ENCODE measurements at regions not wholly inside any gene's neighbourhood (a gene's known extent, or its start where the extent isn't known, plus 50 kb on each side); places are given as distances from the start of the nearest gene placed in this dataset.

DNA sequence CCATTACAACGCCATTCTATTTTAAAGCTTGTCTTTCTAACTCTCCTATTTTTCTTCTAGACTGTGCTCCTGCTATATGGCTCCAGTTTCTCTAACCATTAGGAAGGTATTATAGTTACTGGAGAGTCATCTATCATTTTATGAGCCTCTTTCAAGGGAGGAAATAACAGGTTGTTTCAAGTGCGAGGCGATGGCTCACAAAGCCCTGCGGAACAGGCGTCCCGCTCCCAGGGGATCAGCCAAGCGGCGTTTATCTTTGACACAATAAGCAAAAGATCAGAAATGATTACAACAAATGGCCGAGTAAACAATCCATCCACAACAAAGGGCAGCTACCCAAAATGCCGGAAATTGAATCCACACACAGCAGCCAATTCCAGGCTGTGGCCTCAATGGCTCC lies 249.5 kb upstream of the POU3F1 start:
- no peak overlapping the region for H3K4me3 Mint-ChIP-seq
- peaks cover 26% of the 10 kb centered on the region for H3K9me3 Mint-ChIP-seq
- CTCF ChIA-PET, result no interaction called here
- POLR2A ChIA-PET, result no interaction called here
- peaks cover 14% of the 10 kb centered on the region for H3K27me3 Mint-ChIP-seq (ENCODE audit: low read depth)
- TF ChIP-seq SP1 (CRISPR knock-in tag; conservative IDR thresholded peaks at IDR 0.05) (no peak), RELA (CRISPR knock-in tag; IDR thresholded peaks at IDR 0.05; ENCODE audit: borderline replicate concordance) (no peak), OVOL2 (CRISPR knock-in tag; IDR thresholded peaks at IDR 0.05; ENCODE audit: borderline replicate concordance) (no peak), MXD4 (CRISPR knock-in tag; IDR thresholded peaks at IDR 0.05; ENCODE audit: borderline replicate concordance) (no peak)
- TF ChIP-seq, protein P1, sequence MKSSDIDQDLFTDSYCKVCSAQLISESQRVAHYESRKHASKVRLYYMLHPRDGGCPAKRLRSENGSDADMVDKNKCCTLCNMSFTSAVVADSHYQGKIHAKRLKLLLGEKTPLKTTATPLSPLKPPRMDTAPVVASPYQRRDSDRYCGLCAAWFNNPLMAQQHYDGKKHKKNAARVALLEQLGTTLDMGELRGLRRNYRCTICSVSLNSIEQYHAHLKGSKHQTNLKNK (CRISPR knock-in tag; IDR thresholded peaks at IDR 0.05), result no peak
- TF ChIP-seq, protein P2, sequence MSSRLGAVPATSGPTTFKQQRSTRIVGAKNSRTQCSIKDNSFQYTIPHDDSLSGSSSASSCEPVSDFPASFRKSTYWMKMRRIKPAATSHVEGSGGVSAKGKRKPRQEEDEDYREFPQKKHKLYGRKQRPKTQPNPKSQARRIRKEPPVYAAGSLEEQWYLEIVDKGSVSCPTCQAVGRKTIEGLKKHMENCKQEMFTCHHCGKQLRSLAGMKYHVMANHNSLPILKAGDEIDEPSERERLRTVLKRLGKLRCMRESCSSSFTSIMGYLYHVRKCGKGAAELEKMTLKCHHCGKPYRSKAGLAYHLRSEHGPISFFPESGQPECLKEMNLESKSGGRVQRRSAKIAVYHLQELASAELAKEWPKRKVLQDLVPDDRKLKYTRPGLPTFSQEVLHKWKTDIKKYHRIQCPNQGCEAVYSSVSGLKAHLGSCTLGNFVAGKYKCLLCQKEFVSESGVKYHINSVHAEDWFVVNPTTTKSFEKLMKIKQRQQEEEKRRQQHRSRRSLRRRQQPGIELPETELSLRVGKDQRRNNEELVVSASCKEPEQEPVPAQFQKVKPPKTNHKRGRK (CRISPR knock-in tag; IDR thresholded peaks at IDR 0.05; ENCODE audit: borderline replicate concordance), result no peak
- TF ChIP-seq, protein P3, sequence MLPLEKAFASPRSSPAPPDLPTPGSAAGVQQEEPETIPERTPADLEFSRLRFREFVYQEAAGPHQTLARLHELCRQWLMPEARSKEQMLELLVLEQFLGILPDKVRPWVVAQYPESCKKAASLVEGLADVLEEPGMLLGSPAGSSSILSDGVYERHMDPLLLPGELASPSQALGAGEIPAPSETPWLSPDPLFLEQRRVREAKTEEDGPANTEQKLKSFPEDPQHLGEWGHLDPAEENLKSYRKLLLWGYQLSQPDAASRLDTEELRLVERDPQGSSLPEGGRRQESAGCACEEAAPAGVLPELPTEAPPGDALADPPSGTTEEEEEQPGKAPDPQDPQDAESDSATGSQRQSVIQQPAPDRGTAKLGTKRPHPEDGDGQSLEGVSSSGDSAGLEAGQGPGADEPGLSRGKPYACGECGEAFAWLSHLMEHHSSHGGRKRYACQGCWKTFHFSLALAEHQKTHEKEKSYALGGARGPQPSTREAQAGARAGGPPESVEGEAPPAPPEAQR (CRISPR knock-in tag; IDR thresholded peaks at IDR 0.05), result no peak
- TF ChIP-seq, protein P4, sequence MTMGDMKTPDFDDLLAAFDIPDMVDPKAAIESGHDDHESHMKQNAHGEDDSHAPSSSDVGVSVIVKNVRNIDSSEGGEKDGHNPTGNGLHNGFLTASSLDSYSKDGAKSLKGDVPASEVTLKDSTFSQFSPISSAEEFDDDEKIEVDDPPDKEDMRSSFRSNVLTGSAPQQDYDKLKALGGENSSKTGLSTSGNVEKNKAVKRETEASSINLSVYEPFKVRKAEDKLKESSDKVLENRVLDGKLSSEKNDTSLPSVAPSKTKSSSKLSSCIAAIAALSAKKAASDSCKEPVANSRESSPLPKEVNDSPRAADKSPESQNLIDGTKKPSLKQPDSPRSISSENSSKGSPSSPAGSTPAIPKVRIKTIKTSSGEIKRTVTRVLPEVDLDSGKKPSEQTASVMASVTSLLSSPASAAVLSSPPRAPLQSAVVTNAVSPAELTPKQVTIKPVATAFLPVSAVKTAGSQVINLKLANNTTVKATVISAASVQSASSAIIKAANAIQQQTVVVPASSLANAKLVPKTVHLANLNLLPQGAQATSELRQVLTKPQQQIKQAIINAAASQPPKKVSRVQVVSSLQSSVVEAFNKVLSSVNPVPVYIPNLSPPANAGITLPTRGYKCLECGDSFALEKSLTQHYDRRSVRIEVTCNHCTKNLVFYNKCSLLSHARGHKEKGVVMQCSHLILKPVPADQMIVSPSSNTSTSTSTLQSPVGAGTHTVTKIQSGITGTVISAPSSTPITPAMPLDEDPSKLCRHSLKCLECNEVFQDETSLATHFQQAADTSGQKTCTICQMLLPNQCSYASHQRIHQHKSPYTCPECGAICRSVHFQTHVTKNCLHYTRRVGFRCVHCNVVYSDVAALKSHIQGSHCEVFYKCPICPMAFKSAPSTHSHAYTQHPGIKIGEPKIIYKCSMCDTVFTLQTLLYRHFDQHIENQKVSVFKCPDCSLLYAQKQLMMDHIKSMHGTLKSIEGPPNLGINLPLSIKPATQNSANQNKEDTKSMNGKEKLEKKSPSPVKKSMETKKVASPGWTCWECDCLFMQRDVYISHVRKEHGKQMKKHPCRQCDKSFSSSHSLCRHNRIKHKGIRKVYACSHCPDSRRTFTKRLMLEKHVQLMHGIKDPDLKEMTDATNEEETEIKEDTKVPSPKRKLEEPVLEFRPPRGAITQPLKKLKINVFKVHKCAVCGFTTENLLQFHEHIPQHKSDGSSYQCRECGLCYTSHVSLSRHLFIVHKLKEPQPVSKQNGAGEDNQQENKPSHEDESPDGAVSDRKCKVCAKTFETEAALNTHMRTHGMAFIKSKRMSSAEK (CRISPR knock-in tag; IDR thresholded peaks at IDR 0.05; ENCODE audit: borderline replicate concordance), result no peak
- TF ChIP-seq, protein P5, sequence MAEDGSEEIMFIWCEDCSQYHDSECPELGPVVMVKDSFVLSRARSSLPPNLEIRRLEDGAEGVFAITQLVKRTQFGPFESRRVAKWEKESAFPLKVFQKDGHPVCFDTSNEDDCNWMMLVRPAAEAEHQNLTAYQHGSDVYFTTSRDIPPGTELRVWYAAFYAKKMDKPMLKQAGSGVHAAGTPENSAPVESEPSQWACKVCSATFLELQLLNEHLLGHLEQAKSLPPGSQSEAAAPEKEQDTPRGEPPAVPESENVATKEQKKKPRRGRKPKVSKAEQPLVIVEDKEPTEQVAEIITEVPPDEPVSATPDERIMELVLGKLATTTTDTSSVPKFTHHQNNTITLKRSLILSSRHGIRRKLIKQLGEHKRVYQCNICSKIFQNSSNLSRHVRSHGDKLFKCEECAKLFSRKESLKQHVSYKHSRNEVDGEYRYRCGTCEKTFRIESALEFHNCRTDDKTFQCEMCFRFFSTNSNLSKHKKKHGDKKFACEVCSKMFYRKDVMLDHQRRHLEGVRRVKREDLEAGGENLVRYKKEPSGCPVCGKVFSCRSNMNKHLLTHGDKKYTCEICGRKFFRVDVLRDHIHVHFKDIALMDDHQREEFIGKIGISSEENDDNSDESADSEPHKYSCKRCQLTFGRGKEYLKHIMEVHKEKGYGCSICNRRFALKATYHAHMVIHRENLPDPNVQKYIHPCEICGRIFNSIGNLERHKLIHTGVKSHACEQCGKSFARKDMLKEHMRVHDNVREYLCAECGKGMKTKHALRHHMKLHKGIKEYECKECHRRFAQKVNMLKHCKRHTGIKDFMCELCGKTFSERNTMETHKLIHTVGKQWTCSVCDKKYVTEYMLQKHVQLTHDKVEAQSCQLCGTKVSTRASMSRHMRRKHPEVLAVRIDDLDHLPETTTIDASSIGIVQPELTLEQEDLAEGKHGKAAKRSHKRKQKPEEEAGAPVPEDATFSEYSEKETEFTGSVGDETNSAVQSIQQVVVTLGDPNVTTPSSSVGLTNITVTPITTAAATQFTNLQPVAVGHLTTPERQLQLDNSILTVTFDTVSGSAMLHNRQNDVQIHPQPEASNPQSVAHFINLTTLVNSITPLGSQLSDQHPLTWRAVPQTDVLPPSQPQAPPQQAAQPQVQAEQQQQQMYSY (CRISPR knock-in tag; IDR thresholded peaks at IDR 0.05), result no peak
- peaks cover 33% of the 10 kb centered on the region for H3K4me1 Mint-ChIP-seq
- no peak for ATAC-seq
- H3K36me3 Mint-ChIP-seq, result peaks cover 21% of the 10 kb centered on the region
- no peak for DNase-seq (ENCODE audit: low spot score)
- H3K27ac Mint-ChIP-seq, result no peak overlapping the region

DNA sequence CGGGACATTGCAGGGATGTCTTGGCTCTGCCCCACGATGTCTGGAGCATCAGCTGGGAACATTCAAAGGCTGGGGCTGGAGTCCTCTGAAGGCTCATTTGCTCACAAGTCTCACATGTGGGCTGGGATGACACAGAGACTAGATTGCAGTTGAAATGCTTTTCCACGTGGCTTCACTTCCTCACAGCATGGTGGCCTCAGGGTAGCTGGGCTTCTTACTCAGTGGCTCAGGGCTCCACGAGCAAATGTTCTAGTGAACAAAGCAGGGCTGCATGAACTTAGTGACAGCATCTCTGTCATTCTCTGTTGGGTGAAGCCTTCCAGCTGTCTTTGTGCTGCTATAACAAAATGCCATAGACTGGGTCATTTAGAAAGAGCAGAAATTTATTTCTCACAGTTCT lies 247.0 kb upstream of the POU3F1 start:
- Mint-ChIP-seq H3K36me3 (peaks cover 21% of the 10 kb centered on the region), H3K27ac (no peak overlapping the region), H3K4me1 (peaks cover 26% of the 10 kb centered on the region), H3K9me3 (peaks cover 26% of the 10 kb centered on the region), H3K4me3 (no peak overlapping the region), H3K27me3 (ENCODE audit: low read depth) (peaks cover 14% of the 10 kb centered on the region)
- CTCF ChIA-PET, result no interaction called here
- DNase-seq (ENCODE audit: low spot score) (no peak), ATAC-seq (no peak)
- POLR2A ChIA-PET, result no interaction called here
- TF ChIP-seq FOXK1 (CRISPR knock-in tag; IDR thresholded peaks at IDR 0.05), result no peak
- TF ChIP-seq, protein P6, sequence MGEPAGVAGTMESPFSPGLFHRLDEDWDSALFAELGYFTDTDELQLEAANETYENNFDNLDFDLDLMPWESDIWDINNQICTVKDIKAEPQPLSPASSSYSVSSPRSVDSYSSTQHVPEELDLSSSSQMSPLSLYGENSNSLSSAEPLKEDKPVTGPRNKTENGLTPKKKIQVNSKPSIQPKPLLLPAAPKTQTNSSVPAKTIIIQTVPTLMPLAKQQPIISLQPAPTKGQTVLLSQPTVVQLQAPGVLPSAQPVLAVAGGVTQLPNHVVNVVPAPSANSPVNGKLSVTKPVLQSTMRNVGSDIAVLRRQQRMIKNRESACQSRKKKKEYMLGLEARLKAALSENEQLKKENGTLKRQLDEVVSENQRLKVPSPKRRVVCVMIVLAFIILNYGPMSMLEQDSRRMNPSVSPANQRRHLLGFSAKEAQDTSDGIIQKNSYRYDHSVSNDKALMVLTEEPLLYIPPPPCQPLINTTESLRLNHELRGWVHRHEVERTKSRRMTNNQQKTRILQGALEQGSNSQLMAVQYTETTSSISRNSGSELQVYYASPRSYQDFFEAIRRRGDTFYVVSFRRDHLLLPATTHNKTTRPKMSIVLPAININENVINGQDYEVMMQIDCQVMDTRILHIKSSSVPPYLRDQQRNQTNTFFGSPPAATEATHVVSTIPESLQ (CRISPR knock-in tag; IDR thresholded peaks at IDR 0.05), result no peak
- no peak for TF ChIP-seq HMGA2 (CRISPR knock-in tag; IDR thresholded peaks at IDR 0.05)
- TF ChIP-seq ELF4 (CRISPR knock-in tag; IDR thresholded peaks at IDR 0.05; ENCODE audit: low read depth), result no peak
- no peak for TF ChIP-seq PRRX2 (CRISPR knock-in tag; IDR thresholded peaks at IDR 0.05)
- TF ChIP-seq, protein P7, sequence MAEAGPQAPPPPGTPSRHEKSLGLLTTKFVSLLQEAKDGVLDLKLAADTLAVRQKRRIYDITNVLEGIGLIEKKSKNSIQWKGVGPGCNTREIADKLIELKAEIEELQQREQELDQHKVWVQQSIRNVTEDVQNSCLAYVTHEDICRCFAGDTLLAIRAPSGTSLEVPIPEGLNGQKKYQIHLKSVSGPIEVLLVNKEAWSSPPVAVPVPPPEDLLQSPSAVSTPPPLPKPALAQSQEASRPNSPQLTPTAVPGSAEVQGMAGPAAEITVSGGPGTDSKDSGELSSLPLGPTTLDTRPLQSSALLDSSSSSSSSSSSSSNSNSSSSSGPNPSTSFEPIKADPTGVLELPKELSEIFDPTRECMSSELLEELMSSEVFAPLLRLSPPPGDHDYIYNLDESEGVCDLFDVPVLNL (CRISPR knock-in tag; IDR thresholded peaks at IDR 0.05; ENCODE audit: borderline replicate concordance, low read depth), result no peak
- no peak for TF ChIP-seq NR3C1 (CRISPR knock-in tag; conservative IDR thresholded peaks at IDR 0.05; ENCODE audit: low read depth)
- TF ChIP-seq NFE2L1 (CRISPR knock-in tag; IDR thresholded peaks at IDR 0.05), result no peak

All from WTC11 (cell line).